Neural crest cell (in vitro differentiated cells): ENCODE measurements at regions not wholly inside any gene's neighbourhood (a gene's known extent, or its start where the extent isn't known, plus 50 kb on each side); places are given as distances from the start of the nearest gene placed in this dataset.

ENCODE experiments used
- DNase-seq: peaks from one replicate; pipeline ENCODE4 v3.0.0; 2021; ENCODE audit warnings: low read depth, mixed read lengths, low spot score
- H3K27ac Mint-ChIP-seq: one replicate; pipeline ENCODE4 v1.8.0; 2021; ENCODE audit warnings: mild to moderate bottlenecking, mixed read lengths; ENCODE audit not compliant: unreplicated experiment
- H3K27me3 Mint-ChIP-seq: 2 replicates; pipeline ENCODE4 v1.8.0; 2021; ENCODE audit warnings: low read depth, mild to moderate bottlenecking, mixed read lengths
- H3K36me3 Mint-ChIP-seq: 2 replicates; pipeline ENCODE4 v1.8.0; 2021; ENCODE audit warnings: low read depth, mild to moderate bottlenecking, mixed read lengths
- H3K4me1 Mint-ChIP-seq: 2 replicates; pipeline ENCODE4 v1.8.0; 2021; ENCODE audit warnings: mixed read lengths
- H3K4me3 Mint-ChIP-seq: one replicate; pipeline ENCODE4 v1.8.0; 2021; ENCODE audit warnings: mild to moderate bottlenecking, mixed read lengths
- H3K9me3 Mint-ChIP-seq: 2 replicates; pipeline ENCODE4 v1.8.0; 2021; ENCODE audit warnings: mixed read lengths
- TF ChIP-seq, protein P1 (sequence below): fragments of 200-600 bp; sonication (generic); conservative IDR thresholded peaks from 2 replicates; pipeline ENCODE4 v1.5.0; 2021; ENCODE audit warnings: antibody characterized with exemption, mild to moderate bottlenecking

DNA sequence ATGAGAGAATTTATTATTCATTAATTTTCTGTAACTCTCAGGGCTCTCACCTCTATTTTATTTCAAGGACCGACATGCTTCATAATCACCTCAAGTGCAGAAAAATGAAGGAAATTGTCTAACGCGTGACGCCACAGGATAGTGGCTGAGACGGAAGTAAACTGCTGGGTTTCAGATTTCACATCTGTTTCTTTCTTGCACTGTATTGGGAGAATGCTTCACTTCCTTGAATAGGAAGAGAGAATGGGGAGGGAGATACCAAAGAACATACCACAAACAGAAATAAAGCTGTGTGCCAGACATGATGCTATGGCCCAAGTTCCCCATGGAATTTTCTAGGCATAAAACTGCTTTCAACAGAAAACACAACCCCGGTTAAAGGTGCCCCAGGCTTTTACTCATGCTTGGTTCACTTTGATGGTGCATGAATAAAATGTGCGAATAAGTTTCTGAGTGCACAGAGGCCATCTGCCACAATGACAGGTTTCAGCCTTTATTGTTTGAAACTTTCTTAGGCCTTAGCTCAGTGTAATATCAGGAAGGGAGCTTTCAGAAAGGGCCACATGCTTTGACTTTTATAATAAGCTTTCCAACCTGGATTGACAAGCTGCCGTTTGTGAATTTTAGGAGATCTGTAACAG is 1116.4 kb downstream of the SOCS6 start:
- H3K4me3 Mint-ChIP-seq, result no peak overlapping the region
- H3K27me3 Mint-ChIP-seq, result no peaks in the 10 kb centered on the region
- TF ChIP-seq, protein P1, sequence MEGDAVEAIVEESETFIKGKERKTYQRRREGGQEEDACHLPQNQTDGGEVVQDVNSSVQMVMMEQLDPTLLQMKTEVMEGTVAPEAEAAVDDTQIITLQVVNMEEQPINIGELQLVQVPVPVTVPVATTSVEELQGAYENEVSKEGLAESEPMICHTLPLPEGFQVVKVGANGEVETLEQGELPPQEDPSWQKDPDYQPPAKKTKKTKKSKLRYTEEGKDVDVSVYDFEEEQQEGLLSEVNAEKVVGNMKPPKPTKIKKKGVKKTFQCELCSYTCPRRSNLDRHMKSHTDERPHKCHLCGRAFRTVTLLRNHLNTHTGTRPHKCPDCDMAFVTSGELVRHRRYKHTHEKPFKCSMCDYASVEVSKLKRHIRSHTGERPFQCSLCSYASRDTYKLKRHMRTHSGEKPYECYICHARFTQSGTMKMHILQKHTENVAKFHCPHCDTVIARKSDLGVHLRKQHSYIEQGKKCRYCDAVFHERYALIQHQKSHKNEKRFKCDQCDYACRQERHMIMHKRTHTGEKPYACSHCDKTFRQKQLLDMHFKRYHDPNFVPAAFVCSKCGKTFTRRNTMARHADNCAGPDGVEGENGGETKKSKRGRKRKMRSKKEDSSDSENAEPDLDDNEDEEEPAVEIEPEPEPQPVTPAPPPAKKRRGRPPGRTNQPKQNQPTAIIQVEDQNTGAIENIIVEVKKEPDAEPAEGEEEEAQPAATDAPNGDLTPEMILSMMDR, result no peak
- no peak for DNase-seq
- H3K36me3 Mint-ChIP-seq, result no peaks in the 10 kb centered on the region
- peaks cover 17% of the 10 kb centered on the region for H3K4me1 Mint-ChIP-seq
- H3K27ac Mint-ChIP-seq, result peak overlapping the region; percentile 44
- no peaks in the 10 kb centered on the region for H3K9me3 Mint-ChIP-seq

DNA sequence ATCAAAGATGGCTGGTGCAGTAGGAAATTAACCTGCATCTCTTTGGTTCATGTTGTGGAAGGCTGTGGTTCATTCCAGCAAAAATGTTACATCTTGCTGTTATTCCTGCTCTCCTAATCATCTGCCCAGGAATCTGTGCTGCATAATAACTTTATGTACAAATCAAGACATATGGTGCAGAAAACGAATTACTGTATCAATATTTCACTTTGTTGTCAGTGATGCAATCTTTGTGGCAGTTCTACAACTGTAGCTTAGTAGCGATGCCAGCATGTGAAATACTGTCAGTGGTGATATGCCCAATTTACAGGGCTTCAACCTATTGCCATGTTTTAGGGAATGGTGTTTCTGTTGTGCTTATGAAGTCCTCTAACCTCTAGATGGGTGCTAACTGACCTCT is 1114.7 kb downstream of the SOCS6 start:
- Mint-ChIP-seq H3K4me1 (peaks cover 17% of the 10 kb centered on the region), H3K9me3 (no peaks in the 10 kb centered on the region), H3K4me3 (no peak overlapping the region), H3K36me3 (no peaks in the 10 kb centered on the region), H3K27ac (no peak overlapping the region), H3K27me3 (no peaks in the 10 kb centered on the region)
- DNase-seq, result no peak
- TF ChIP-seq, protein P1, result no peak

GRCh38 chr18:71398531-71398930 is 1109.7 kb downstream of the SOCS6 start:
- no peaks in the 10 kb centered on the region for H3K9me3 Mint-ChIP-seq
- peaks cover 6% of the 10 kb centered on the region for H3K4me1 Mint-ChIP-seq
- DNase-seq, result peak; percentile 9
- peaks cover 8% of the 10 kb centered on the region for H3K27me3 Mint-ChIP-seq
- H3K27ac Mint-ChIP-seq, result no peak overlapping the region
- no peak overlapping the region for H3K4me3 Mint-ChIP-seq
- TF ChIP-seq, protein P1, result peak; percentile 45
- no peaks in the 10 kb centered on the region for H3K36me3 Mint-ChIP-seq

- H3K4me3 Mint-ChIP-seq, result no peak overlapping the region
- DNase-seq, result no peak
- H3K9me3 Mint-ChIP-seq, result no peaks in the 10 kb centered on the region
- TF ChIP-seq, protein P1, result no peak
- no peak overlapping the region for H3K27ac Mint-ChIP-seq
- H3K36me3 Mint-ChIP-seq, result no peaks in the 10 kb centered on the region
- peaks cover 30% of the 10 kb centered on the region for H3K27me3 Mint-ChIP-seq
- no peaks in the 10 kb centered on the region for H3K4me1 Mint-ChIP-seq
These were observed 1099.3 kb downstream of the SOCS6 start for GRCh38 chr18:71388148-71388547.

- Mint-ChIP-seq H3K36me3 (no peaks in the 10 kb centered on the region), H3K4me1 (no peaks in the 10 kb centered on the region), H3K27ac (no peak overlapping the region), H3K4me3 (no peak overlapping the region), H3K27me3 (peaks cover 18% of the 10 kb centered on the region), H3K9me3 (no peaks in the 10 kb centered on the region)
- no peak for DNase-seq
- TF ChIP-seq, protein P1, result no peak
These were observed 1085.6 kb downstream of the SOCS6 start for GRCh38 chr18:71374294-71375000.
